Caco-2 (cell line): ENCODE measurements at regions not wholly inside any gene's neighbourhood (a gene's known extent, or its start where the extent isn't known, plus 50 kb on each side); places are given as distances from the start of the nearest gene placed in this dataset.

Experiments
- BruUV-seq: library from RNA; stranded (reverse); fragments of 400-500 nt; replicated peaks from 2 replicates; lab custom pipeline; 2021; lab: Mats Ljungman, UMichigan
- CTCF ChIA-PET: fragments of 300-600 bp; sonication (Branson Sonifier 250); formaldehyde crosslinking; loops from one replicate; lab custom pipeline; 2022; ENCODE audit warnings: antibody characterized with exemption; lab: Charles Lee
- POLR2A ChIA-PET: fragments of 300-600 bp; sonication (Branson Sonifier 250); formaldehyde crosslinking; loops from one replicate; lab custom pipeline; 2022; ENCODE audit warnings: antibody characterized with exemption; lab: Charles Lee
- DNase-seq, 2 experiments: peaks; one replicate each; pipeline versions ENCODE4 v3.0.0 to v3.0.0-alpha.2; 2020 to 2022
- H3K27me3 ChIP-seq: replicated peaks from 2 replicates; pipeline ENCODE4 v1.6.0; 2011; ENCODE audit warnings: low read length; ENCODE audit not compliant: control insufficient read depth, insufficient read depth
- H3K36me3 ChIP-seq: 2 replicates; pipeline ENCODE4 v1.5.1; 2011; ENCODE audit warnings: low read length; ENCODE audit not compliant: control insufficient read depth, insufficient read depth
- H3K4me1 ChIP-seq: fragments of 250-450 bp; sonication (Bioruptor Pico); 2 replicates; pipeline ENCODE4 v1.5.1; 2020; ENCODE audit warnings: mild to moderate bottlenecking
- H3K4me3 ChIP-seq: 2 replicates; pipeline ENCODE4 v1.5.1; 2011; ENCODE audit warnings: low read depth, mild to moderate bottlenecking, control low read depth, low read length
- H3K9me3 ChIP-seq: fragments of 250-450 bp; sonication (Bioruptor Pico); 2 replicates; pipeline ENCODE4 v1.5.1; 2020; ENCODE audit warnings: mild to moderate bottlenecking, moderate library complexity
- H3K27ac Mint-ChIP-seq: one replicate; pipeline ENCODE4 v1.8.0; 2022; ENCODE audit warnings: mixed read lengths; ENCODE audit not compliant: unreplicated experiment
- H3K27me3 Mint-ChIP-seq: one replicate; pipeline ENCODE4 v1.8.0; 2022; ENCODE audit warnings: mixed read lengths; ENCODE audit not compliant: insufficient read depth, unreplicated experiment
- H3K36me3 Mint-ChIP-seq: one replicate; pipeline ENCODE4 v1.8.0; 2022; ENCODE audit warnings: mild to moderate bottlenecking, mixed read lengths; ENCODE audit not compliant: insufficient read depth, unreplicated experiment
- H3K4me1 Mint-ChIP-seq: one replicate; pipeline ENCODE4 v1.8.0; 2022; ENCODE audit warnings: low read depth, mixed read lengths; ENCODE audit not compliant: unreplicated experiment
- H3K4me3 Mint-ChIP-seq: one replicate; pipeline ENCODE4 v1.8.0; 2022; ENCODE audit warnings: mild to moderate bottlenecking, moderate library complexity, mixed read lengths; ENCODE audit not compliant: unreplicated experiment
- H3K9me3 Mint-ChIP-seq: one replicate; pipeline ENCODE4 v1.8.0; 2022; ENCODE audit warnings: mixed read lengths; ENCODE audit not compliant: unreplicated experiment
- CTCF ChIP-seq, 2 experiments: fragments of 200-600 bp in 1 of 2; IDR thresholded peaks; 1 replicate in 1 of 2; 2 replicates in 1 of 2; pipeline versions ENCODE4 v1.5.1 to v1.8.0; 2011 to 2022; ENCODE audit warnings: antibody characterized with exemption in 1 of 2, control low read depth in 1 of 2, inconsistent platforms in 1 of 2, low read depth in 1 of 2, low read length in 1 of 2, mild to moderate bottlenecking in 1 of 2, moderate library complexity in 1 of 2; ENCODE audit not compliant: insufficient read depth in 1 of 2, severe bottlenecking in 1 of 2, unreplicated experiment in 1 of 2
- intact Hi-C: fragments of 100-400 bp; cut with micrococcal nuclease; formaldehyde crosslinking; loops from one replicate; pipeline ENCODE4 v1.10.0; 2022; ENCODE audit not compliant: unreplicated experiment

- H3K27me3 Mint-ChIP-seq = peaks cover 6% of the 10 kb centered on the region
- H3K36me3 Mint-ChIP-seq = no peaks in the 10 kb centered on the region
- intact Hi-C loops = no loop called here
- ChIA-PET CTCF (no interaction called here), POLR2A (no interaction called here)
- H3K4me3 Mint-ChIP-seq = no peak overlapping the region
- Histone ChIP-seq H3K4me3 (no peak overlapping the region), H3K36me3 (no peaks in the 10 kb centered on the region), H3K4me1 (no peaks in the 10 kb centered on the region), H3K9me3 (no peaks in the 10 kb centered on the region), H3K27me3 (no peaks in the 10 kb centered on the region)
- H3K27ac Mint-ChIP-seq = no peak overlapping the region
- BruUV-seq = no TSS peak
- no peak for TF ChIP-seq CTCF (IDR thresholded peaks at IDR 0.05; ENCODE audit: insufficient read depth in 1 of 2, low read depth in 1 of 2, low read length in 1 of 2, severe bottlenecking in 1 of 2, unreplicated experiment in 1 of 2)
- no peak for DNase-seq
- no peaks in the 10 kb centered on the region for H3K4me1 Mint-ChIP-seq
- no peaks in the 10 kb centered on the region for H3K9me3 Mint-ChIP-seq
Observed at GRCh38 chr1:60170709-60171108, 97.1 kb upstream of the C1orf87 start.

- ChIA-PET CTCF (no interaction called here), POLR2A (no interaction called here)
- Histone ChIP-seq H3K36me3 (no peaks in the 10 kb centered on the region), H3K4me3 (no peak overlapping the region), H3K4me1 (no peaks in the 10 kb centered on the region), H3K27me3 (no peaks in the 10 kb centered on the region), H3K9me3 (no peaks in the 10 kb centered on the region)
- no peak overlapping the region for H3K4me3 Mint-ChIP-seq
- peaks cover 6% of the 10 kb centered on the region for H3K27me3 Mint-ChIP-seq
- H3K27ac Mint-ChIP-seq = no peak overlapping the region
- no peaks in the 10 kb centered on the region for H3K9me3 Mint-ChIP-seq
- intact Hi-C loops = no loop called here
- no peaks in the 10 kb centered on the region for H3K36me3 Mint-ChIP-seq
- no TSS peak for BruUV-seq
- no peaks in the 10 kb centered on the region for H3K4me1 Mint-ChIP-seq
- no peak for DNase-seq
- TF ChIP-seq CTCF (IDR thresholded peaks at IDR 0.05; ENCODE audit: insufficient read depth in 1 of 2, low read depth in 1 of 2, low read length in 1 of 2, severe bottlenecking in 1 of 2, unreplicated experiment in 1 of 2) = no peak
Observed at GRCh38 chr1:60169206-60169605, 95.6 kb upstream of the C1orf87 start.

- H3K4me1 ChIP-seq = no peaks in the 10 kb centered on the region
- Mint-ChIP-seq H3K27ac (no peak overlapping the region), H3K36me3 (no peaks in the 10 kb centered on the region), H3K4me1 (no peaks in the 10 kb centered on the region), H3K4me3 (no peak overlapping the region), H3K9me3 (no peaks in the 10 kb centered on the region), H3K27me3 (peaks cover 6% of the 10 kb centered on the region)
- ChIA-PET POLR2A (no interaction called here), CTCF (interaction anchor here (0.5 kb wide), 1 partner anchor 33 kb away, joined by 3 read pairs; no protein-coding TSS in a partner anchor)
- no peaks in the 10 kb centered on the region for H3K27me3 ChIP-seq
- intact Hi-C loops = no loop called here
- TF ChIP-seq CTCF (IDR thresholded peaks at IDR 0.05; ENCODE audit: insufficient read depth in 1 of 2, low read depth in 1 of 2, low read length in 1 of 2, severe bottlenecking in 1 of 2, unreplicated experiment in 1 of 2) = no peak
- H3K36me3 ChIP-seq = no peaks in the 10 kb centered on the region
- H3K9me3 ChIP-seq = no peaks in the 10 kb centered on the region
- no TSS peak for BruUV-seq
- H3K4me3 ChIP-seq = no peak overlapping the region
- no peak for DNase-seq
Observed at GRCh38 chr1:60162936-60163335, 89.4 kb upstream of the C1orf87 start.
